ENCODE measurements at regions not wholly inside any gene's neighbourhood (a gene's known extent, or its start where the extent isn't known, plus 50 kb on each side); places are given as distances from the start of the nearest gene placed in this dataset.

DNA sequence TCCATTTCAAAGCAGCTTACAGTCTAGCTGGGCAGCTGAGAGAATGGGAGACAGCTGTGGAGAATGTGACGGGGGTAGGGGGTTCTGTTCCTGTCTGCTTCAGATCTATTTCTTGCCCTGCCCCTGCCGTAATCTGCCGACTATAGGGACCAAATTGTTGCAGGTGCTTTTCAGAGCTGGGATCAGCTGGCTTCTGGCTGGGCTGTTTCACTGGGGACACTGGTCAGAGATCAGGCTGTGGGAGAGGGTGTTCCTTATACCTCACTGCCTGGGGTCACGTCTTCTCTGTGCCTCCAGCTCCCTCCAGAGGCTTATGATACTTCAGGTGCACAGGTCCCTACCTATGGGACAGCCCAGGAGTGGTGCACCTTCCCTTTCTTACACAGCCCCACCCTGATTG, 514.9 kb upstream of the GOT2 start:
- Histone ChIP-seq H3K4me1 (ENCODE audit: control insufficient read depth in 2 of 2, insufficient read depth in 2 of 2, low read length in 2 of 2) (no peaks in the 10 kb centered on the region), H3K4me3 (ENCODE audit: low read length in 2 of 2) (no peak overlapping the region)

DNA sequence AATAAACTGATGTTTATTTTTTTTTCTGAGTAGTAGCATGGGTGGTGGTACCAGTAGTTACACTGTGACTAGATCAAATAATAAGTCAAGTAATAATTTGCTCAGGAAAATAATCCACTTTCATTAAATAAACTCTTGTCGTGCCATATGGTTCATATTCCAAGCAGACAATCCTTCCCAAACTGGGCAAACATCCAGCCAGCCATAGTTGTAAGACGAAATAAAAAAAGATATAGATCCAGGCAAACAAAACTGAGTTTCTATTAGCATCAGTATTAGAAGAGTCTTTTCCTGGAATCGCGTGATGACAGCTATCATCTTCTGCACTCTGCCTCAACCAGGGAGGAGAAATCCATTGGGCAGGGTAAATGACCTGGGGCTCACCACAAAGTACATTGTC, 508.4 kb upstream of the GOT2 start:
- H3K27me3 ChIP-seq (ENCODE audit: control insufficient read depth in 2 of 2, insufficient read depth in 2 of 2, low read length in 2 of 2), result no peaks in the 10 kb centered on the region
- H3K4me3 ChIP-seq (ENCODE audit: low read length in 2 of 2), result no peak overlapping the region
- no peak overlapping the region for H3K27ac ChIP-seq (ENCODE audit: low read depth in 2 of 2, low read length in 2 of 2)
- no peaks in the 10 kb centered on the region for H3K9me3 ChIP-seq (ENCODE audit: control insufficient read depth in 2 of 2, low read length in 2 of 2)
- no peak overlapping the region for H3K9ac ChIP-seq (ENCODE audit: low read depth in 1 of 2, low read length in 2 of 2)
- no peaks in the 10 kb centered on the region for H3K4me1 ChIP-seq (ENCODE audit: control insufficient read depth in 2 of 2, insufficient read depth in 2 of 2, low read length in 2 of 2)
- H3K36me3 ChIP-seq (ENCODE audit: control insufficient read depth in 2 of 2, insufficient read depth in 2 of 2, low read length in 2 of 2), result no peaks in the 10 kb centered on the region

More for the DNA sequence above, 514.9 kb upstream of the GOT2 start:
- H3K27me3 ChIP-seq (ENCODE audit: control insufficient read depth in 2 of 2, insufficient read depth in 2 of 2, low read length in 2 of 2), result no peaks in the 10 kb centered on the region
- no peaks in the 10 kb centered on the region for H3K9me3 ChIP-seq (ENCODE audit: control insufficient read depth in 2 of 2, low read length in 2 of 2)
- H3K36me3 ChIP-seq (ENCODE audit: control insufficient read depth in 2 of 2, insufficient read depth in 2 of 2, low read length in 2 of 2), result no peaks in the 10 kb centered on the region
- H3K9ac ChIP-seq (ENCODE audit: low read depth in 1 of 2, low read length in 2 of 2), result no peak overlapping the region
- H3K27ac ChIP-seq (ENCODE audit: low read depth in 2 of 2, low read length in 2 of 2), result no peak overlapping the region

DNA sequence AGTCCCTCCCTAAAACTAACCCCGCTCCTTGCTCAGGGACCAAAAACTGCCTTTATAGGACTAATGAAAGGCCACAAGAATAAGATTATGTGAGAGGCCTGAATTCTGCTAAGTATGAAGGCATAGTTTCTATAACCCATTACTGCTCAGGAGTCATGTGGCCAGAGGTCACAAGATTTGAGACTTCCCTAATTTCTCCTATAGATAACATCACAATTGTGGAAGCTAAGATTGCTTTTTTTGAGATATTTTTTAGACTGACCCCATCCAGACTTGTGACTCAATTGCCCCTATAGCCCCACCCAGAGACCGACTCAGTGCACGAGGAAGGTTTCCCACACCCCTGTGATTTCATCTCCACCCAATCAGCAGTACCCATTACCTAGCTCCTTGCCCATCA, 504.1 kb upstream of the GOT2 start:
- H3K27ac ChIP-seq (ENCODE audit: low read depth in 2 of 2, low read length in 2 of 2), result no peak overlapping the region

DNA sequence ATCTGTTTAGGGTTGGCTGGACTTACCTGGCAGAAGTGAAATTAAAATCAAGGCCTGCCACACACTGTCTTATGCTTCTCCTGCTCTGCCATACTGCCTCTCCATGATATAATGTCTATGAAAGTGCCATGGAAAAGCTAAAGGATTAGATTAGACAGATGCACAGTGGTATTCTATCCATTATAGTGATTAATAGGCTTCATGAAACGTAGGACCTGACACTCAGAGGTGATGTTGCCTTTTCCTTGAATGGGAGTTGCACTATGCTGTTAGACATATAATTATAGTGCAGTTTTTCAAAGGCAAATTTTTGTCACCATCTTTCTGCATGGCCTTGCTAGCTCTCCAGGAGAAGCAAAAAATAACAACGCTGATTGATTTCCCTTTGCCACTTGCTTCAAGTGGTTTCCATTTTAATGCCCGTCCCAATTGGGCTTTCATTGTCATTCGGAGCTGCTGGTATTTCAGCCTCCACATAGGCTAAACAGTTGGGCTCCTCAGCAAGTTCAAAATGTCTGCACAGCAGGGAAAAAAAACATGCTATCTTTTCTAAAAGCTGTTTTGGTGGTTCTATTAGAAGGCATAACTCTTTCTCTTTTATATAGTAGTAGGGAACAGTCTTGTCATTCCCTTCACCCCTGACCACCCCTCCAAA, 502.8 kb upstream of the GOT2 start:
- no peaks in the 10 kb centered on the region for H3K36me3 ChIP-seq (ENCODE audit: control insufficient read depth in 2 of 2, insufficient read depth in 2 of 2, low read length in 2 of 2)
- no peak overlapping the region for H3K9ac ChIP-seq (ENCODE audit: low read depth in 1 of 2, low read length in 2 of 2)
- no peaks in the 10 kb centered on the region for H3K9me3 ChIP-seq (ENCODE audit: control insufficient read depth in 2 of 2, low read length in 2 of 2)
- H3K4me3 ChIP-seq (ENCODE audit: low read length in 2 of 2), result no peak overlapping the region
- no peaks in the 10 kb centered on the region for H3K27me3 ChIP-seq (ENCODE audit: control insufficient read depth in 2 of 2, insufficient read depth in 2 of 2, low read length in 2 of 2)
- H3K27ac ChIP-seq (ENCODE audit: low read depth in 2 of 2, low read length in 2 of 2), result no peak overlapping the region
- H3K4me1 ChIP-seq (ENCODE audit: control insufficient read depth in 2 of 2, insufficient read depth in 2 of 2, low read length in 2 of 2), result no peaks in the 10 kb centered on the region

More for the DNA sequence above, 504.1 kb upstream of the GOT2 start:
- no peaks in the 10 kb centered on the region for H3K9me3 ChIP-seq (ENCODE audit: control insufficient read depth in 2 of 2, low read length in 2 of 2)
- H3K36me3 ChIP-seq (ENCODE audit: control insufficient read depth in 2 of 2, insufficient read depth in 2 of 2, low read length in 2 of 2), result no peaks in the 10 kb centered on the region
- H3K4me3 ChIP-seq (ENCODE audit: low read length in 2 of 2), result no peak overlapping the region
- H3K4me1 ChIP-seq (ENCODE audit: control insufficient read depth in 2 of 2, insufficient read depth in 2 of 2, low read length in 2 of 2), result no peaks in the 10 kb centered on the region
- H3K27me3 ChIP-seq (ENCODE audit: control insufficient read depth in 2 of 2, insufficient read depth in 2 of 2, low read length in 2 of 2), result no peaks in the 10 kb centered on the region
- no peak overlapping the region for H3K9ac ChIP-seq (ENCODE audit: low read depth in 1 of 2, low read length in 2 of 2)

DNA sequence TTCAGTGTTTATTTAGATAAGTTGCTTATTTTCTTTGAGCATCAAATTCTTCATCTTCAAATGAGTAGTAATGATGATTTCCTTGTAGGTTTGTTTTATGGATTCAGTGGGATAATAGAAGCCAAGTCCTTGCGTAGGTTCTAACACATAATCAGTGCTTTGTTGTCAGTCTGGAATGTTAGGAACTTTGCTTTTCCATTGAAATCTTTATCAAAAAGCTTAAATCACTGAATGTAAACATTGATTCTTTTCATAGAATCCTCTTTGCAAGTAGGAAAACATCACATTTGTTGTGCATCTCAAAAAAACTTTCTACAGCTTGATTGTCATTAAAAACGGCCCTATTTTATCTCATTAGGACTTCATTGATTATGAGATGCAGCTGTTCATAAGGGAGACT, 490.3 kb upstream of the GOT2 start:
- no peaks in the 10 kb centered on the region for H3K27me3 ChIP-seq (ENCODE audit: control insufficient read depth in 2 of 2, insufficient read depth in 2 of 2, low read length in 2 of 2)
- H3K4me1 ChIP-seq (ENCODE audit: control insufficient read depth in 2 of 2, insufficient read depth in 2 of 2, low read length in 2 of 2), result no peaks in the 10 kb centered on the region
- H3K9me3 ChIP-seq (ENCODE audit: control insufficient read depth in 2 of 2, low read length in 2 of 2), result peaks cover 0 to 5% of the 10 kb centered on the region in 2 donors
- H3K9ac ChIP-seq (ENCODE audit: low read depth in 1 of 2, low read length in 2 of 2), result no peak overlapping the region
- no peak overlapping the region for H3K4me3 ChIP-seq (ENCODE audit: low read length in 2 of 2)
- no peak overlapping the region for H3K27ac ChIP-seq (ENCODE audit: low read depth in 2 of 2, low read length in 2 of 2)
- no peaks in the 10 kb centered on the region for H3K36me3 ChIP-seq (ENCODE audit: control insufficient read depth in 2 of 2, insufficient read depth in 2 of 2, low read length in 2 of 2)

DNA sequence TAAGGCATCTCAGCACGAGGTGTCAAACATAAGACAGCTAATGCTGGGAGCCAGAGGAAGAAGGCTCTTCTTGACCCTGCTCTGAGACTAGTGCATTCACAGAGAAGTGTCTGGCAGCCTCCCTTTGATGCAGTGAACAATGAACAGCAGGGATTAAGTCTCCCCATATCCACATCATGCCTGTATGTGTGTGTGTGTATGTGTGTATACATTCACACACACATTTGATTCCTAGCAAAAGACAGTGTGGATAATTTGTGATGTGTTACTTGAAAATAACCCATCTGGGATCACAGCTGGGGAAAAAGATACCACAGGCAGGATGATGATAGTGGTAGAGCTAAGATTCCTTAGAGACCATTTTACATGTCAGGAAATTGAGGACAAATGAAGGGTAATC, 485.9 kb upstream of the GOT2 start:
- H3K36me3 ChIP-seq (ENCODE audit: control insufficient read depth in 2 of 2, insufficient read depth in 2 of 2, low read length in 2 of 2), result no peaks in the 10 kb centered on the region
- H3K27me3 ChIP-seq (ENCODE audit: control insufficient read depth in 2 of 2, insufficient read depth in 2 of 2, low read length in 2 of 2), result no peaks in the 10 kb centered on the region
- H3K27ac ChIP-seq (ENCODE audit: low read depth in 2 of 2, low read length in 2 of 2), result no peak overlapping the region
- H3K4me1 ChIP-seq (ENCODE audit: control insufficient read depth in 2 of 2, insufficient read depth in 2 of 2, low read length in 2 of 2), result no peaks in the 10 kb centered on the region
- H3K9me3 ChIP-seq (ENCODE audit: control insufficient read depth in 2 of 2, low read length in 2 of 2), result peaks cover 0 to 5% of the 10 kb centered on the region in 2 donors
- H3K4me3 ChIP-seq (ENCODE audit: low read length in 2 of 2), result no peak overlapping the region
- H3K9ac ChIP-seq (ENCODE audit: low read depth in 1 of 2, low read length in 2 of 2), result no peak overlapping the region

DNA sequence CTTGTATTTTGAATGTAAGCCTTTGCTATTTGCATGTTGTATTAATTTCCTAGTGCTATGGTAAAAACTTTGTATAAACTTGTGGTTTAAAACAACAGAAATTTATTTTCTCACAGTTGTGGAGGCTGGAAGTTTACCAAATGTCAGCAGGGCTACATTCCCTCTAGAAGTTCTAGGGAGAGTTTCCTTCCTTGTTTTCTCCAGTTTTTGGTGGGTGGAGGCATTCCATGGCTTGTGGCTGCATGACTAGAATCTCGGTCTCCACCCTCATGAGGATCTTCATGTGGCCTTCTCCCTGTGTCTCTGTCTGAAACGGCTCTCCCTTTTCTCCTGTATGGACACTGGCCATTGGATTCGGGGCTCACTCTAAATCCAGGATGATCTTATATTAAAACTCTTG, 482.2 kb upstream of the GOT2 start:
- H3K9me3 ChIP-seq (ENCODE audit: control insufficient read depth in 2 of 2, low read length in 2 of 2), result peaks cover 0 to 5% of the 10 kb centered on the region in 2 donors
- H3K9ac ChIP-seq (ENCODE audit: low read depth in 1 of 2, low read length in 2 of 2), result no peak overlapping the region
- no peak overlapping the region for H3K27ac ChIP-seq (ENCODE audit: low read depth in 2 of 2, low read length in 2 of 2)
- no peaks in the 10 kb centered on the region for H3K27me3 ChIP-seq (ENCODE audit: control insufficient read depth in 2 of 2, insufficient read depth in 2 of 2, low read length in 2 of 2)
- H3K4me3 ChIP-seq (ENCODE audit: low read length in 2 of 2), result no peak overlapping the region
- H3K4me1 ChIP-seq (ENCODE audit: control insufficient read depth in 2 of 2, insufficient read depth in 2 of 2, low read length in 2 of 2), result no peaks in the 10 kb centered on the region
- H3K36me3 ChIP-seq (ENCODE audit: control insufficient read depth in 2 of 2, insufficient read depth in 2 of 2, low read length in 2 of 2), result no peaks in the 10 kb centered on the region

DNA sequence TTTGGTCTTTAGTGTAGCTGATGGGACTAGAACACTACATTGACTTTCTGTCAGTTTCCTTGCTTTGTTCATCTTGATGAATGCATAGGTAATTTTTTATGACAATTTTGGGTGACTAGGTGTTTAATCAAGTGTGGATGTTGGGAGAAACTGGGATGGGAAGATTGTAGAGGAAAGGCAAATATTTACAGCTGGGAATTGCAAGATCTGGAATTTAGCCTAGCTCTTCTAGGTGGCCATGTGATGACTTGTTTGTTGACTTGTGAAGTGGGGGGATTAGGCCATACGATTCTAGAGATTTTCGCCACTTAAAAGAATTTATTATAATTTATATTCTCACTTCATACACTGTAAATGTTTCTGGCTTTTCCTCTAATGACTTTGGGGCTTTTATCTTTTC, 480.3 kb upstream of the GOT2 start:
- no peaks in the 10 kb centered on the region for H3K4me1 ChIP-seq (ENCODE audit: control insufficient read depth in 2 of 2, insufficient read depth in 2 of 2, low read length in 2 of 2)
- H3K9ac ChIP-seq (ENCODE audit: low read depth in 1 of 2, low read length in 2 of 2), result no peak overlapping the region
- H3K9me3 ChIP-seq (ENCODE audit: control insufficient read depth in 2 of 2, low read length in 2 of 2), result no peaks in the 10 kb centered on the region
- H3K36me3 ChIP-seq (ENCODE audit: control insufficient read depth in 2 of 2, insufficient read depth in 2 of 2, low read length in 2 of 2), result no peaks in the 10 kb centered on the region
- H3K4me3 ChIP-seq (ENCODE audit: low read length in 2 of 2), result no peak overlapping the region
- no peak overlapping the region for H3K27ac ChIP-seq (ENCODE audit: low read depth in 2 of 2, low read length in 2 of 2)
- H3K27me3 ChIP-seq (ENCODE audit: control insufficient read depth in 2 of 2, insufficient read depth in 2 of 2, low read length in 2 of 2), result no peaks in the 10 kb centered on the region

DNA sequence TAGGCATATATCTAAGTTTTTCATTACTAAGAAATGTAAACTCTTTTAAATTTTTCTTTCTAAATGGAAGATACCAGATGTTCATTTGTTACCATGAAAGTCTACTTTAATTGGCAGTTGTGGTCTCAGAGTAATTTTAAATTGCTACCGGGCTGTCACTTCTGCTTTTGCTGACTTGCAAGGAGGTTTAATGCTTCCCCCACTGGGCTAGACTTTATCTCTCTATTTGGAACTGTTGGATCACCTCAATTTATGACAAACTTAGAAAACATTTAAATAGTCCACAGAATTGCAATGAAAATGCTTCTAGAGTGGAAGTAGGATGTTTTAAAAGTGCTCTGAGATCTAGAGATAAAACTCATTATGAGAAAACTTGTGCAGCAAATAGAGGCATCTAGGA, 479.8 kb upstream of the GOT2 start:
- H3K36me3 ChIP-seq (ENCODE audit: control insufficient read depth in 2 of 2, insufficient read depth in 2 of 2, low read length in 2 of 2), result no peaks in the 10 kb centered on the region
- H3K9me3 ChIP-seq (ENCODE audit: control insufficient read depth in 2 of 2, low read length in 2 of 2), result no peaks in the 10 kb centered on the region
- no peak overlapping the region for H3K4me3 ChIP-seq (ENCODE audit: low read length in 2 of 2)
- no peak overlapping the region for H3K9ac ChIP-seq (ENCODE audit: low read depth in 1 of 2, low read length in 2 of 2)
- no peaks in the 10 kb centered on the region for H3K4me1 ChIP-seq (ENCODE audit: control insufficient read depth in 2 of 2, insufficient read depth in 2 of 2, low read length in 2 of 2)
- no peak overlapping the region for H3K27ac ChIP-seq (ENCODE audit: low read depth in 2 of 2, low read length in 2 of 2)
- H3K27me3 ChIP-seq (ENCODE audit: control insufficient read depth in 2 of 2, insufficient read depth in 2 of 2, low read length in 2 of 2), result no peaks in the 10 kb centered on the region

DNA sequence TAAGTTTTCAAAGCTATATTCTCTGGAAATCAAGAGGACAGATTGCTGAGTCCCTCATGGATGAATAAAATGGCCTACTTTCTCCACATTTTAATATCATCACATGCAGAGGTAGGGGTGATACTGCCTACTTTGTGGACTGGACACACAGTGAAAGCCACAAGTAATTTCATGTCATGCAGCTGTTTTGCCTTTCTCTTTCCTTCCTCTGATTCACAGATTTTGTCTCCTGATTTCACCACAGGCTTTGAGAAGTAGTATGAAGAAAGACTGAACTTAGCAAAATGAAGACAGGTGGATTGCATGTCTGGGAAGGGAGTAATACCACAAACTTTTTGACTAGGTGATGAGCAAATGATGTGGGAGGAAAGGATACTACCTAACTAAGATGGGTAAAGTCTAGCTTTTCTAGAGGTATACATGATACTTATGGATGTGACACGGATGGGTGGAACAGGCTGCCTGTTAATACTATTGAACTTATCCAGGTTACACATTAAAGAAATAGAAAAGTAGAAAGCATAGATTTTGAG, 478.4 kb upstream of the GOT2 start:
- H3K27ac ChIP-seq (ENCODE audit: low read depth in 2 of 2, low read length in 2 of 2), result no peak overlapping the region
- H3K4me3 ChIP-seq (ENCODE audit: low read length in 2 of 2), result no peak overlapping the region
- no peaks in the 10 kb centered on the region for H3K4me1 ChIP-seq (ENCODE audit: control insufficient read depth in 2 of 2, insufficient read depth in 2 of 2, low read length in 2 of 2)
- H3K9ac ChIP-seq (ENCODE audit: low read depth in 1 of 2, low read length in 2 of 2), result no peak overlapping the region
- no peaks in the 10 kb centered on the region for H3K27me3 ChIP-seq (ENCODE audit: control insufficient read depth in 2 of 2, insufficient read depth in 2 of 2, low read length in 2 of 2)
- H3K9me3 ChIP-seq (ENCODE audit: control insufficient read depth in 2 of 2, low read length in 2 of 2), result no peaks in the 10 kb centered on the region
- no peaks in the 10 kb centered on the region for H3K36me3 ChIP-seq (ENCODE audit: control insufficient read depth in 2 of 2, insufficient read depth in 2 of 2, low read length in 2 of 2)

All from mucosa of rectum (tissue), 2 donors.